ENCODE measurements at regions not wholly inside any gene's neighbourhood (a gene's known extent, or its start where the extent isn't known, plus 50 kb on each side); places are given as distances from the start of the nearest gene placed in this dataset.

- DNase-seq (no peak), ATAC-seq (ENCODE audit: low read depth) (no peak)
- Mint-ChIP-seq H3K4me3 (no peak overlapping the region), H3K27ac (no peak overlapping the region), H3K9me3 (no peaks in the 10 kb centered on the region), H3K27me3 (peaks cover 11% of the 10 kb centered on the region), H3K4me1 (peaks cover 22% of the 10 kb centered on the region), H3K36me3 (no peaks in the 10 kb centered on the region)
- POLR2A ChIA-PET: no interaction called here
Measured at GRCh38 chr7:142380069-142380468, 122.2 kb upstream of the PRSS58 start.

GRCh38 chr7:142379201-142379885, 121.5 kb upstream of the PRSS58 start:
- no peak for DNase-seq
- Mint-ChIP-seq H3K4me1 (peaks cover 15% of the 10 kb centered on the region), H3K36me3 (no peaks in the 10 kb centered on the region), H3K9me3 (no peaks in the 10 kb centered on the region), H3K4me3 (no peak overlapping the region), H3K27me3 (peaks cover 11% of the 10 kb centered on the region), H3K27ac (no peak overlapping the region)
- no peak for ATAC-seq (ENCODE audit: low read depth)
- POLR2A ChIA-PET: no interaction called here

- Mint-ChIP-seq H3K4me3 (no peak overlapping the region), H3K27ac (no peak overlapping the region), H3K27me3 (peaks cover 11% of the 10 kb centered on the region), H3K36me3 (no peaks in the 10 kb centered on the region), H3K4me1 (peaks cover 6% of the 10 kb centered on the region), H3K9me3 (no peaks in the 10 kb centered on the region)
- no peak for DNase-seq
- POLR2A ChIA-PET: no interaction called here
- no peak for ATAC-seq (ENCODE audit: low read depth)
Measured at GRCh38 chr7:142377567-142377966, 119.7 kb upstream of the PRSS58 start.

- H3K36me3 Mint-ChIP-seq: no peaks in the 10 kb centered on the region
- DNase-seq (no peak), ATAC-seq (ENCODE audit: low read depth) (no peak)
- POLR2A ChIA-PET: no interaction called here
- no peak overlapping the region for H3K27ac Mint-ChIP-seq
- peaks cover under 1% of the 10 kb centered on the region for H3K4me1 Mint-ChIP-seq
- no peak overlapping the region for H3K4me3 Mint-ChIP-seq
- H3K27me3 Mint-ChIP-seq: peaks cover 11% of the 10 kb centered on the region
- H3K9me3 Mint-ChIP-seq: no peaks in the 10 kb centered on the region
Measured at GRCh38 chr7:142376356-142376997, 118.6 kb upstream of the PRSS58 start.

GRCh38 chr7:142375710-142376313, 118.0 kb upstream of the PRSS58 start:
- Mint-ChIP-seq H3K4me3 (no peak overlapping the region), H3K4me1 (no peaks in the 10 kb centered on the region), H3K9me3 (no peaks in the 10 kb centered on the region), H3K27me3 (peaks cover 11% of the 10 kb centered on the region), H3K27ac (peak overlapping the region; percentile 49), H3K36me3 (no peaks in the 10 kb centered on the region)
- ATAC-seq (ENCODE audit: low read depth) (peak; percentile 45), DNase-seq (no peak)
- POLR2A ChIA-PET: no interaction called here

GRCh38 chr7:142372727-142373126, 114.9 kb upstream of the PRSS58 start:
- Mint-ChIP-seq H3K9me3 (peaks cover 3% of the 10 kb centered on the region), H3K27me3 (peaks cover 13% of the 10 kb centered on the region), H3K4me1 (no peaks in the 10 kb centered on the region), H3K36me3 (no peaks in the 10 kb centered on the region), H3K4me3 (no peak overlapping the region), H3K27ac (no peak overlapping the region)
- ATAC-seq (ENCODE audit: low read depth): no peak
- POLR2A ChIA-PET: no interaction called here
- DNase-seq: no peak

GRCh38 chr7:142371586-142372377, 113.9 kb upstream of the PRSS58 start:
- Mint-ChIP-seq H3K36me3 (no peaks in the 10 kb centered on the region), H3K4me3 (no peak overlapping the region), H3K4me1 (no peaks in the 10 kb centered on the region), H3K9me3 (peaks cover 3% of the 10 kb centered on the region), H3K27me3 (peaks cover 12% of the 10 kb centered on the region), H3K27ac (no peak overlapping the region)
- ATAC-seq (ENCODE audit: low read depth) (no peak), DNase-seq (no peak)
- POLR2A ChIA-PET: no interaction called here

- Mint-ChIP-seq H3K27ac (no peak overlapping the region), H3K4me3 (no peak overlapping the region), H3K36me3 (peaks cover 1% of the 10 kb centered on the region), H3K27me3 (peaks cover 35% of the 10 kb centered on the region), H3K4me1 (peaks cover 10% of the 10 kb centered on the region), H3K9me3 (peaks cover 3% of the 10 kb centered on the region)
- no peak for DNase-seq
- no peak for ATAC-seq (ENCODE audit: low read depth)
- POLR2A ChIA-PET: no interaction called here
Measured at GRCh38 chr7:142365410-142365842, 107.6 kb upstream of the PRSS58 start.

GRCh38 chr7:142364551-142364950, 106.7 kb upstream of the PRSS58 start:
- Mint-ChIP-seq H3K27ac (no peak overlapping the region), H3K36me3 (peaks cover 1% of the 10 kb centered on the region), H3K27me3 (peaks cover 31% of the 10 kb centered on the region), H3K9me3 (peaks cover 2% of the 10 kb centered on the region), H3K4me1 (peaks cover 10% of the 10 kb centered on the region), H3K4me3 (no peak overlapping the region)
- DNase-seq (no peak), ATAC-seq (ENCODE audit: low read depth) (no peak)
- POLR2A ChIA-PET: no interaction called here

GRCh38 chr7:142362349-142362748, 104.5 kb upstream of the PRSS58 start:
- Mint-ChIP-seq H3K27me3 (peaks cover 31% of the 10 kb centered on the region), H3K27ac (no peak overlapping the region), H3K9me3 (no peaks in the 10 kb centered on the region), H3K36me3 (peaks cover 1% of the 10 kb centered on the region), H3K4me1 (peaks cover 16% of the 10 kb centered on the region), H3K4me3 (no peak overlapping the region)
- POLR2A ChIA-PET: interaction anchor here (1.0 to 1.9 kb wide), 2 partner anchors 9 to 449 kb away, joined by 7 read pairs; no protein-coding TSS in a partner anchor
- DNase-seq: no peak
- peak; percentile 72 for ATAC-seq (ENCODE audit: low read depth)

GRCh38 chr7:142359694-142360279, 101.9 kb upstream of the PRSS58 start:
- Mint-ChIP-seq H3K27me3 (peaks cover 33% of the 10 kb centered on the region), H3K4me3 (no peak overlapping the region), H3K9me3 (no peaks in the 10 kb centered on the region), H3K27ac (no peak overlapping the region), H3K4me1 (peaks cover 18% of the 10 kb centered on the region), H3K36me3 (no peaks in the 10 kb centered on the region)
- DNase-seq (no peak), ATAC-seq (ENCODE audit: low read depth) (no peak)
- POLR2A ChIA-PET: no interaction called here

GRCh38 chr7:142357953-142358520, 100.2 kb upstream of the PRSS58 start:
- Mint-ChIP-seq H3K27me3 (peaks cover 17% of the 10 kb centered on the region), H3K4me3 (no peak overlapping the region), H3K27ac (no peak overlapping the region), H3K4me1 (peaks cover 28% of the 10 kb centered on the region), H3K36me3 (no peaks in the 10 kb centered on the region), H3K9me3 (no peaks in the 10 kb centered on the region)
- POLR2A ChIA-PET: no interaction called here
- no peak for DNase-seq
- ATAC-seq (ENCODE audit: low read depth): peak; percentile 39

- DNase-seq (no peak), ATAC-seq (ENCODE audit: low read depth) (no peak)
- no peak overlapping the region for H3K4me3 Mint-ChIP-seq
- H3K9me3 Mint-ChIP-seq: no peaks in the 10 kb centered on the region
- POLR2A ChIA-PET: no interaction called here
- no peak overlapping the region for H3K27ac Mint-ChIP-seq
- H3K27me3 Mint-ChIP-seq: peaks cover 3% of the 10 kb centered on the region
- H3K36me3 Mint-ChIP-seq: no peaks in the 10 kb centered on the region
- H3K4me1 Mint-ChIP-seq: peaks cover 26% of the 10 kb centered on the region
Measured at GRCh38 chr7:142356166-142356565, 98.3 kb upstream of the PRSS58 start.
